ENCODE measurements at regions not wholly inside any gene's neighbourhood (a gene's known extent, or its start where the extent isn't known, plus 50 kb on each side); places are given as distances from the start of the nearest gene placed in this dataset.
"Not testable (repeated sequence)": the region's sequence is repeated elsewhere in the genome, so short reads cannot be mapped to it uniquely, and the experiment has no call there.

DNA sequence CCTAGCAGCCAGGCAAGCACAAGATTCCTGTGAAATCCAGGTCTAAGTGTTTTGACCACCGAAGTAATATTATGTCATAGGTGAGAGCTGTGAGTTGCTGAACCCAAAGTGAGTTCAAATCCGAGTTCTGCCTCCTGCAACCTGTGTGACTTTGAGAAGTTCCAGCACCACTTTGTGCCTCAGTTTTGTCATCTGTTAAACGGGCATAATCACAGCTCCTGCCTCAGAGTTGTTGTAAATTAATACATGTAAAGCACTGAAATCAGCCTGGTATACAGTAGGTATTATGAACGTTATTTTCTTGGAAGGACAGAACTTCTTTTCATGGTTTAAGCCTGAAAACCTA, 152.5 kb upstream of the ALDH3B2 start:
- TF ChIP-seq, protein P1, sequence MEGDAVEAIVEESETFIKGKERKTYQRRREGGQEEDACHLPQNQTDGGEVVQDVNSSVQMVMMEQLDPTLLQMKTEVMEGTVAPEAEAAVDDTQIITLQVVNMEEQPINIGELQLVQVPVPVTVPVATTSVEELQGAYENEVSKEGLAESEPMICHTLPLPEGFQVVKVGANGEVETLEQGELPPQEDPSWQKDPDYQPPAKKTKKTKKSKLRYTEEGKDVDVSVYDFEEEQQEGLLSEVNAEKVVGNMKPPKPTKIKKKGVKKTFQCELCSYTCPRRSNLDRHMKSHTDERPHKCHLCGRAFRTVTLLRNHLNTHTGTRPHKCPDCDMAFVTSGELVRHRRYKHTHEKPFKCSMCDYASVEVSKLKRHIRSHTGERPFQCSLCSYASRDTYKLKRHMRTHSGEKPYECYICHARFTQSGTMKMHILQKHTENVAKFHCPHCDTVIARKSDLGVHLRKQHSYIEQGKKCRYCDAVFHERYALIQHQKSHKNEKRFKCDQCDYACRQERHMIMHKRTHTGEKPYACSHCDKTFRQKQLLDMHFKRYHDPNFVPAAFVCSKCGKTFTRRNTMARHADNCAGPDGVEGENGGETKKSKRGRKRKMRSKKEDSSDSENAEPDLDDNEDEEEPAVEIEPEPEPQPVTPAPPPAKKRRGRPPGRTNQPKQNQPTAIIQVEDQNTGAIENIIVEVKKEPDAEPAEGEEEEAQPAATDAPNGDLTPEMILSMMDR (IDR thresholded peaks at IDR 0.05; ENCODE audit: low read depth, low read length, missing input control), result not testable (repeated sequence)
- TF ChIP-seq, protein P2, sequence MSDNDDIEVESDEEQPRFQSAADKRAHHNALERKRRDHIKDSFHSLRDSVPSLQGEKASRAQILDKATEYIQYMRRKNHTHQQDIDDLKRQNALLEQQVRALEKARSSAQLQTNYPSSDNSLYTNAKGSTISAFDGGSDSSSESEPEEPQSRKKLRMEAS (IDR thresholded peaks at IDR 0.05), result not testable (repeated sequence)
- TF ChIP-seq, protein P3, sequence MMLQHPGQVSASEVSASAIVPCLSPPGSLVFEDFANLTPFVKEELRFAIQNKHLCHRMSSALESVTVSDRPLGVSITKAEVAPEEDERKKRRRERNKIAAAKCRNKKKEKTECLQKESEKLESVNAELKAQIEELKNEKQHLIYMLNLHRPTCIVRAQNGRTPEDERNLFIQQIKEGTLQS (IDR thresholded peaks at IDR 0.05), result not testable (repeated sequence)
- TF ChIP-seq FOXA1 (IDR thresholded peaks at IDR 0.05); GABPA (IDR thresholded peaks at IDR 0.05 in 1 of 2, conservative IDR thresholded peaks at IDR 0.05 in 1 of 2); HNF4A (conservative IDR thresholded peaks at IDR 0.05); TAF1 (conservative IDR thresholded peaks at IDR 0.05); NR2F2 (IDR thresholded peaks at IDR 0.05): not testable (repeated sequence)
- TF ChIP-seq, protein P4, sequence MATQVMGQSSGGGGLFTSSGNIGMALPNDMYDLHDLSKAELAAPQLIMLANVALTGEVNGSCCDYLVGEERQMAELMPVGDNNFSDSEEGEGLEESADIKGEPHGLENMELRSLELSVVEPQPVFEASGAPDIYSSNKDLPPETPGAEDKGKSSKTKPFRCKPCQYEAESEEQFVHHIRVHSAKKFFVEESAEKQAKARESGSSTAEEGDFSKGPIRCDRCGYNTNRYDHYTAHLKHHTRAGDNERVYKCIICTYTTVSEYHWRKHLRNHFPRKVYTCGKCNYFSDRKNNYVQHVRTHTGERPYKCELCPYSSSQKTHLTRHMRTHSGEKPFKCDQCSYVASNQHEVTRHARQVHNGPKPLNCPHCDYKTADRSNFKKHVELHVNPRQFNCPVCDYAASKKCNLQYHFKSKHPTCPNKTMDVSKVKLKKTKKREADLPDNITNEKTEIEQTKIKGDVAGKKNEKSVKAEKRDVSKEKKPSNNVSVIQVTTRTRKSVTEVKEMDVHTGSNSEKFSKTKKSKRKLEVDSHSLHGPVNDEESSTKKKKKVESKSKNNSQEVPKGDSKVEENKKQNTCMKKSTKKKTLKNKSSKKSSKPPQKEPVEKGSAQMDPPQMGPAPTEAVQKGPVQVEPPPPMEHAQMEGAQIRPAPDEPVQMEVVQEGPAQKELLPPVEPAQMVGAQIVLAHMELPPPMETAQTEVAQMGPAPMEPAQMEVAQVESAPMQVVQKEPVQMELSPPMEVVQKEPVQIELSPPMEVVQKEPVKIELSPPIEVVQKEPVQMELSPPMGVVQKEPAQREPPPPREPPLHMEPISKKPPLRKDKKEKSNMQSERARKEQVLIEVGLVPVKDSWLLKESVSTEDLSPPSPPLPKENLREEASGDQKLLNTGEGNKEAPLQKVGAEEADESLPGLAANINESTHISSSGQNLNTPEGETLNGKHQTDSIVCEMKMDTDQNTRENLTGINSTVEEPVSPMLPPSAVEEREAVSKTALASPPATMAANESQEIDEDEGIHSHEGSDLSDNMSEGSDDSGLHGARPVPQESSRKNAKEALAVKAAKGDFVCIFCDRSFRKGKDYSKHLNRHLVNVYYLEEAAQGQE (IDR thresholded peaks at IDR 0.05), result not testable (repeated sequence)

Measured in liver (tissue), 3 donors.